Naive thymus-derived CD4-positive, alpha-beta T cell (primary cell): ENCODE measurements at regions not wholly inside any gene's neighbourhood (a gene's known extent, or its start where the extent isn't known, plus 50 kb on each side); places are given as distances from the start of the nearest gene placed in this dataset.

Experiments
- ATAC-seq: fragments of 150-1000 bp; cut with Tn5 transposase; 2 replicates; pipeline ENCODE4 v1.10.0; 2021; ENCODE audit warnings: mild to moderate bottlenecking, moderate library complexity
- CTCF ChIA-PET: fragments of 350-600 bp; sonication (Branson Sonifier 250); formaldehyde crosslinking; loops from one replicate; lab custom pipeline; 2021; ENCODE audit warnings: antibody characterized with exemption; lab: Charles Lee
- POLR2A ChIA-PET: fragments of 350-600 bp; sonication (Branson Sonifier 250); formaldehyde crosslinking; loops from one replicate; lab custom pipeline; 2021; ENCODE audit warnings: antibody characterized with exemption, inconsistent platforms; lab: Charles Lee
- DNase-seq, 9 donors: peaks; one replicate each; pipeline versions ENCODE4 v3.0.0 to v3.0.0-alpha.2; 2020 to 2022; ENCODE audit warnings: mixed read lengths in 1 of 9
- H3K27ac ChIP-seq: one replicate; pipeline ENCODE4 v1.7.0; 2013; ENCODE audit warnings: mild to moderate bottlenecking, low read depth, low read length, moderate library complexity
- H3K27me3 ChIP-seq, 2 donors: one replicate each; pipeline ENCODE4 v1.7.0; 2013; ENCODE audit warnings: low read length in 2 of 2, mild to moderate bottlenecking in 2 of 2, moderate library complexity in 2 of 2; ENCODE audit not compliant: control insufficient read depth in 2 of 2, insufficient read depth in 2 of 2
- H3K36me3 ChIP-seq, 3 experiments: 1 replicate in 2 of 3; 2 replicates in 1 of 3; pipeline ENCODE4 v1.7.0; 2013; ENCODE audit warnings: low read length in 3 of 3, mild to moderate bottlenecking in 3 of 3, moderate library complexity in 1 of 3; ENCODE audit not compliant: insufficient read depth in 3 of 3, control insufficient read depth in 2 of 3
- H3K4me1 ChIP-seq, 2 donors: one replicate each; pipeline ENCODE4 v1.7.0; 2013; ENCODE audit warnings: low read length in 2 of 2, mild to moderate bottlenecking in 2 of 2, moderate library complexity in 1 of 2; ENCODE audit not compliant: control insufficient read depth in 2 of 2, insufficient read depth in 2 of 2
- H3K4me3 ChIP-seq: 2 replicates; pipeline ENCODE4 v1.7.0; 2013; ENCODE audit warnings: mild to moderate bottlenecking, low read length
- H3K9me3 ChIP-seq, 3 experiments: 1 replicate in 2 of 3; 2 replicates in 1 of 3; pipeline ENCODE4 v1.7.0; 2013; ENCODE audit warnings: low read length in 3 of 3; ENCODE audit not compliant: control insufficient read depth in 2 of 3
- H3K27ac Mint-ChIP-seq, 9 donors: one replicate each; pipeline ENCODE4 v1.8.0; 2020 to 2022; ENCODE audit warnings: mixed read lengths in 9 of 9, mild to moderate bottlenecking in 8 of 9, moderate library complexity in 5 of 9, inconsistent platforms in 2 of 9
- H3K27me3 Mint-ChIP-seq, 5 donors: one replicate each; pipeline ENCODE4 v1.8.0; 2021 to 2022; ENCODE audit warnings: mixed read lengths in 5 of 5, mild to moderate bottlenecking in 1 of 5
- H3K36me3 Mint-ChIP-seq, 5 donors: one replicate each; pipeline ENCODE4 v1.8.0; 2020 to 2022; ENCODE audit warnings: mixed read lengths in 5 of 5, mild to moderate bottlenecking in 3 of 5, inconsistent platforms in 1 of 5
- H3K4me1 Mint-ChIP-seq, 7 donors: one replicate each; pipeline ENCODE4 v1.8.0; 2020 to 2022; ENCODE audit warnings: mixed read lengths in 7 of 7, mild to moderate bottlenecking in 3 of 7, inconsistent platforms in 1 of 7
- H3K4me3 Mint-ChIP-seq, 10 donors: one replicate each; pipeline ENCODE4 v1.8.0; 2020 to 2022; ENCODE audit warnings: mild to moderate bottlenecking in 10 of 10, mixed read lengths in 10 of 10, moderate library complexity in 6 of 10, inconsistent platforms in 2 of 10
- H3K9me3 Mint-ChIP-seq, 11 donors: one replicate each; pipeline ENCODE4 v1.8.0; 2020 to 2022; ENCODE audit warnings: mixed read lengths in 11 of 11, mild to moderate bottlenecking in 4 of 11, inconsistent platforms in 1 of 11, moderate library complexity in 1 of 11
- intact Hi-C, 2 donors: fragments of 100-400 bp; cut with micrococcal nuclease; formaldehyde crosslinking; loops; one replicate each; pipeline ENCODE4 v1.15.1; 2023

DNA sequence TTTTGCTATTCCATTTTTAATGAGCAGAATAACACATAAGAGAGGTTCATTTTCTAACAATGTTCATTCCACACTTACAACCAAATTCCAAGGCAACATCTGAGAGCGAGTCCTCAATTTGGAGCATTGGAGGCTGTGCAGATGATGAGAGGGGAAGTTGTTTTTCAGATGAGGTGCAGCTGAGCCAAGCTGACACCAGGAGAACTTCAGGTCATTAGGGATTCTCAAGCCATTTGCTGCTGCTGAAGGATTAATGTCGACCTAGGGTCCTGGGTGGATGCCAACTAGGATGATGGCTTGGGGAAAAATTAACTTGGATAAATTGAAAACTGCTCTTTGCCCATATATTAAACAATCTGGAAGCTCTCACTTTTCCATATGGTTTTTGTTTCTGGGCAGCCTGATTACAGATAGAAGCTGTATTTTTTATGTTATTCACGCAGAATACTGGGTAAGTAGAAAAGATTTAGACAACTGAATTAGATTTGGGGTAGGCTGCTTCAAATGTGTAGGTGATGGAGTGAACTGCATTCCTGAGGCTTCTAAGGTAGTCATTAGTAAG, 206.4 kb upstream of the SLC39A10 start:
- H3K27me3 ChIP-seq, result no peaks in the 10 kb centered on the region
- no peak overlapping the region for H3K4me3 ChIP-seq
- Mint-ChIP-seq H3K4me1 (peaks cover 0 to 18% (median 11%) of the 10 kb centered on the region in 7 donors), H3K9me3 (no peaks in the 10 kb centered on the region), H3K36me3 (peaks cover 0 to 14% (median 0%) of the 10 kb centered on the region in 5 donors), H3K27me3 (no peaks in the 10 kb centered on the region), H3K4me3 (no peak overlapping the region), H3K27ac (no peak overlapping the region)
- ChIA-PET POLR2A (no interaction called here), CTCF (no interaction called here)
- no peaks in the 10 kb centered on the region for H3K4me1 ChIP-seq
- no peak overlapping the region for H3K27ac ChIP-seq
- DNase-seq (no peak), ATAC-seq (no peak)
- intact Hi-C loops, result no loop called here
- no peaks in the 10 kb centered on the region for H3K9me3 ChIP-seq
- no peaks in the 10 kb centered on the region for H3K36me3 ChIP-seq

DNA sequence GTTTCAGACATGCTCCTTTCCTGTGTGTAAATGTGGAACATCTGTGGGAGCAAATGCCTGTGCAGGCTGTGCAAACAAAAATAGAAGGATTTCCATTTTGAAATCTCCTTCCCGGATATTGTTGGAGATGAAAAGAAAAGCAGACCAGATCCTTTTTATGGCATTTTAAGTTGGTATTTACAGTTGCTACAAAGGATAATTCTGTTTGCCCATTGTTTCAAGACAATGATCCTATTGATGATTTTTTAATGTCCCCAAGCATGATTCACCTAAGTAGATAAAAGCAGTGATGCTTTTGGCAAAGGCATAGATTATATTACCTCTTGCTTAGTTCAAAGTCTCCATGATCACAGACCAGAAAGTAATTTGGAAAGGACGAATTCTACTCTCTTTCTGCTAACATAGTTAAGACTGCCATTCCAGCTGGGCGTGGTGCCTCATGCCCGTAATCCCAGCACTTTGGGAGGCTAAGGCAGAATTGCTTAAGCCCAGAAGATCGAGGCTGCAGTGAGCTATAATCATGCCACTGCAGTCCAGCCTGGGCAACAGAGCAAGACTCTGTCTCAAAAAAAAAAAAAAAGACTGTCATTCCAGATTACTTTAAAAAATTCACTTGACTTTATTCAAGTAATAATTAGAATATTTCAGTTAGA, 209.6 kb upstream of the SLC39A10 start:
- ChIA-PET CTCF (no interaction called here), POLR2A (interaction anchor here (0.7 kb wide), 1 partner anchor 29 kb away, joined by 4 read pairs; no protein-coding TSS in a partner anchor)
- H3K27me3 ChIP-seq, result no peaks in the 10 kb centered on the region
- Mint-ChIP-seq H3K27me3 (no peaks in the 10 kb centered on the region), H3K27ac (peak overlapping the region in 1 of 9 donors; percentile 28), H3K36me3 (peaks cover 0 to 23% (median 9%) of the 10 kb centered on the region in 5 donors), H3K4me3 (no peak overlapping the region), H3K9me3 (peaks cover 4 to 13% (median 7%) of the 10 kb centered on the region in 11 donors), H3K4me1 (peaks cover 0 to 11% (median 4%) of the 10 kb centered on the region in 7 donors)
- DNase-seq (no peak), ATAC-seq (no peak)
- no peak overlapping the region for H3K4me3 ChIP-seq
- no peaks in the 10 kb centered on the region for H3K4me1 ChIP-seq
- H3K36me3 ChIP-seq, result no peaks in the 10 kb centered on the region
- H3K9me3 ChIP-seq, result no peaks in the 10 kb centered on the region
- intact Hi-C loops, result no loop called here
- H3K27ac ChIP-seq, result no peak overlapping the region

DNA sequence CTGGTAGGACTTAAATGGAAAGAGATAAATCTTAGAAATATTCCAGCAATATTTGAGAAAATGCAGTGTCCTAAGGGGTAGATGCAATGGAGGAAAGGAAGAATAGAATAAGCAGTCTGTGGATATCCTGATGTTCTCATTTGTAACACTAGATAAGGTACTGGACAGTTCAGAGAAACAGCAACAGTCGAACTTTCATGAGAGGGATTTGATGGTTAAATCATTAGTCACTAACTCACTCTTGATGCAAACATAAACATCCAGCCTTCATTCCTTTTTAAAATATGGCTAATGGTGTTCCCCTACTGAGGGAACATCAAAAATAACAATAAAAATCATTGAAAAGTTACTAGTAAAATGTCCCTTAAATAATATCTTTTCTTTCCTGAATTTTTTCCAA, 211.4 kb upstream of the SLC39A10 start:
- H3K27ac ChIP-seq, result no peak overlapping the region
- H3K36me3 ChIP-seq, result no peaks in the 10 kb centered on the region
- H3K36me3 Mint-ChIP-seq, result peaks cover 11 to 40% (median 18%) of the 10 kb centered on the region in 5 donors
- no peaks in the 10 kb centered on the region for H3K27me3 ChIP-seq
- peaks cover 0 to 6% (median 2%) of the 10 kb centered on the region in 7 donors for H3K4me1 Mint-ChIP-seq
- POLR2A ChIA-PET, result no interaction called here
- peaks cover 0 to 5% (median 4%) of the 10 kb centered on the region in 3 experiments for H3K9me3 ChIP-seq
- H3K4me3 Mint-ChIP-seq, result no peak overlapping the region
- ATAC-seq (no peak), DNase-seq (no peak)
- no peaks in the 10 kb centered on the region for H3K27me3 Mint-ChIP-seq
- intact Hi-C loops, result no loop called here
- H3K9me3 Mint-ChIP-seq, result peaks cover 12 to 29% (median 25%) of the 10 kb centered on the region in 11 donors
- H3K27ac Mint-ChIP-seq, result no peak overlapping the region
- no peaks in the 10 kb centered on the region for H3K4me1 ChIP-seq
- no peak overlapping the region for H3K4me3 ChIP-seq
- CTCF ChIA-PET, result no interaction called here

DNA sequence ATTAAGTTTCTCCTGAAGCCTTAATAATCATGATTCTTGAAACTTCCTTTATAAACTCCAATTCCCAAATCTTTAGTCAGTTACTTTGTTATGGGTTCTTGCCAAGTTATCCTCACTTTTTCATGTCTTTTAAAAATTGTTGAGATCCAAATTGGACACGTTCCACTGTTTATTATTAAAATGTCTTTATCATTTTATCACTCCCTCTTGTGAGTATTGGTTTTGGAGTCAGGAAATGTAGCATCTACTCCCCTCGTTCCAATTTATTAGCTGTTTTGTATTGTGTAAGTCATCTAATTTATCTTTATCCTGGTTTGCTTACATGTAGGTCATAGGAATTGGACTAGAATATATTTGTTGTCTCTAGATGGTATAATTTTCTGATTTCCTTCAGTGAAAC, 213.1 kb upstream of the SLC39A10 start:
- Mint-ChIP-seq H3K27me3 (no peaks in the 10 kb centered on the region), H3K36me3 (peaks cover 12 to 45% (median 19%) of the 10 kb centered on the region in 5 donors), H3K27ac (no peak overlapping the region), H3K4me3 (no peak overlapping the region), H3K4me1 (peaks cover 0 to 7% (median 0%) of the 10 kb centered on the region in 7 donors), H3K9me3 (peaks cover 13 to 39% (median 25%) of the 10 kb centered on the region in 11 donors)
- Histone ChIP-seq H3K36me3 (no peaks in the 10 kb centered on the region), H3K27ac (no peak overlapping the region), H3K9me3 (peaks cover 0 to 11% (median 5%) of the 10 kb centered on the region in 3 experiments), H3K4me3 (no peak overlapping the region), H3K27me3 (no peaks in the 10 kb centered on the region), H3K4me1 (no peaks in the 10 kb centered on the region)
- CTCF ChIA-PET, result no interaction called here
- intact Hi-C loops, result no loop called here
- ATAC-seq (no peak), DNase-seq (no peak)
- POLR2A ChIA-PET, result no interaction called here

DNA sequence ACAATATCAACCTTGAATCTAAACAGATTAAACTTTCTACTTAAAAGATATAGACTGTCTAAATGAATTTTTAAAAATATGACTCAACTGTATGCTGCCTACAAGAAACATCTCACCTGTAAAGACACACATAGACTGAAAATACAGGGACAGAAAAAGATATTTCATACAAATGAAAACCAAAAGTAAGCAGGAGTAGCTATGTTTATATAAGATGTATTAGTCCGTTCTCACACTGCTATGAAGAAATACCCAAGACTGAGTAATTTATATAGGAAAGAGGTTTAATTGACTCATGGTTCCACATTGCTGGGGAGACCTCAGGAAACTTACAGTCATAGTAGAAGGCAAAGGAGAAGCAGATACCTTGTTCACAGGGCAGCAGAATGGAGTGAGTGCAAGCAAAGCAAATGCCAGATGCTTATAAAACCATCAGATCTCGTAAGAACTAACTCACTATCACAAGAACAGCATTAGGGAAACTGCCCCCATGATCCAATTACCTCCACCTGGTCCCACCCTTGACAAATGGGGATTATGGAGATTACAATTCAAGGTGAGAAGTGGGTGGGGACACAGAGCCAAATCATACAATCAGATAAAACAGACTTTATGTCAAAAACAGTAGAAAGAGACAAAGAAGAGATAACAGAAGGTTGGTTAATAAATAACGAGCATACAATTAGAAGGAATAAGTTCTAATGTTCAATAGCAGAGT, 214.4 kb upstream of the SLC39A10 start:
- H3K27me3 ChIP-seq, result no peaks in the 10 kb centered on the region
- POLR2A ChIA-PET, result interaction anchor here (0.6 kb wide), 1 partner anchor 148 kb away, joined by 3 read pairs; no protein-coding TSS in a partner anchor
- H3K36me3 ChIP-seq, result no peaks in the 10 kb centered on the region
- peaks cover 13 to 48% (median 25%) of the 10 kb centered on the region in 11 donors for H3K9me3 Mint-ChIP-seq
- ATAC-seq, result no peak
- H3K27me3 Mint-ChIP-seq, result no peaks in the 10 kb centered on the region
- no peak overlapping the region for H3K27ac ChIP-seq
- H3K9me3 ChIP-seq, result peaks cover 0 to 11% (median 5%) of the 10 kb centered on the region in 3 experiments
- no peak for DNase-seq
- peak overlapping the region in 1 of 9 donors; percentile 3 for H3K27ac Mint-ChIP-seq
- intact Hi-C loops, result no loop called here
- H3K4me3 ChIP-seq, result no peak overlapping the region
- H3K4me1 Mint-ChIP-seq, result peaks cover 0 to 7% (median 0%) of the 10 kb centered on the region in 7 donors
- H3K36me3 Mint-ChIP-seq, result peaks cover 12 to 53% (median 19%) of the 10 kb centered on the region in 5 donors
- H3K4me3 Mint-ChIP-seq, result no peak overlapping the region
- CTCF ChIA-PET, result interaction anchor here (0.7 kb wide), 1 partner anchor 20 kb away, joined by 4 read pairs; no protein-coding TSS in a partner anchor
- no peaks in the 10 kb centered on the region for H3K4me1 ChIP-seq

DNA sequence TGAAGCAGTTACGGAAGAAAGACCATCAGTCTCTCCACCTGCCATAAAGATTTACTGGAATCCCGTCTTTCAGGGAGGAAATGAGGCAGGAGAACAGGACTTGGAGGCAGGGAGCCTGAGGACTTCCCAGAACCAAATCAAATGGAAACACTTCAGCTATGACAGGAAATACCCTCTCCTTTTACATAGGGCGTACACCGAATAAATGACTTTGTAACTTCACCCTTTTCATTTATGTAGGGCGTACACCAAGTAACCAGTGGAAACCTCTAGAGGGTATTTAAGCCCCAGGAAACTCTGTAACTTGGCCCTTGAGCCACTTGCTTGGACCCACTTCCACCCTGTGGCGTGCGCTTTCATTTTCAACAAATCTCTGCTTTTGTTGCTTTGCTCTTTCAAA, 218.3 kb upstream of the SLC39A10 start:
- peaks cover 13 to 47% (median 24%) of the 10 kb centered on the region in 11 donors for H3K9me3 Mint-ChIP-seq
- ATAC-seq (no peak), DNase-seq (no peak)
- H3K27ac ChIP-seq, result no peak overlapping the region
- no peaks in the 10 kb centered on the region for H3K36me3 ChIP-seq
- peaks cover 0 to 7% (median 0%) of the 10 kb centered on the region in 7 donors for H3K4me1 Mint-ChIP-seq
- peaks cover 12 to 53% (median 15%) of the 10 kb centered on the region in 5 donors for H3K36me3 Mint-ChIP-seq
- H3K27me3 Mint-ChIP-seq, result no peaks in the 10 kb centered on the region
- POLR2A ChIA-PET, result interaction anchor here (0.6 kb wide), 1 partner anchor 105 kb away, joined by 3 read pairs; no protein-coding TSS in a partner anchor
- H3K27me3 ChIP-seq, result no peaks in the 10 kb centered on the region
- H3K4me3 ChIP-seq, result no peak overlapping the region
- CTCF ChIA-PET, result interaction anchor here (0.6 kb wide), 1 partner anchor 43 kb away, joined by 3 read pairs; no protein-coding TSS in a partner anchor
- intact Hi-C loops, result no loop called here
- no peak overlapping the region for H3K4me3 Mint-ChIP-seq
- peaks cover 0 to 11% (median 5%) of the 10 kb centered on the region in 3 experiments for H3K9me3 ChIP-seq
- no peak overlapping the region for H3K27ac Mint-ChIP-seq
- H3K4me1 ChIP-seq, result no peaks in the 10 kb centered on the region
